Suprapubic skin (tissue), 4 donors: ENCODE measurements at regions not wholly inside any gene's neighbourhood (a gene's known extent, or its start where the extent isn't known, plus 50 kb on each side); places are given as distances from the start of the nearest gene placed in this dataset.

ENCODE experiments used
- CTCF ChIP-seq, 2 donors: fragments of 200-600 bp in 1 of 2; fragments of 450-650 bp in 1 of 2; sonication (generic) in 1 of 2; IDR thresholded peaks; one replicate each; pipeline ENCODE4 v1.5.1; 2016 to 2019; ENCODE audit warnings: antibody characterized with exemption in 2 of 2, mild to moderate bottlenecking in 1 of 2, moderate library complexity in 1 of 2
- EP300 ChIP-seq: sonication (generic); formaldehyde crosslinking; IDR thresholded peaks from one replicate; pipeline ENCODE4 v1.6.1; 2017; ENCODE audit warnings: antibody characterized with exemption
- POLR2A ChIP-seq, 2 donors: fragments of 450-650 bp; IDR thresholded peaks; one replicate each; pipeline ENCODE4 v1.6.1; 2017; ENCODE audit warnings: antibody characterized with exemption in 2 of 2, mild to moderate bottlenecking in 2 of 2, moderate library complexity in 2 of 2
- POLR2AphosphoS5 ChIP-seq, 3 donors: sonication (generic); formaldehyde crosslinking; IDR thresholded peaks; one replicate each; pipeline ENCODE4 v1.6.1; 2017; ENCODE audit warnings: antibody characterized with exemption in 3 of 3

- TF ChIP-seq CTCF (IDR thresholded peaks at IDR 0.05): no peak
- no peak for TF ChIP-seq EP300
- no peak for TF ChIP-seq POLR2AphosphoS5 (IDR thresholded peaks at IDR 0.05)
- TF ChIP-seq POLR2A (IDR thresholded peaks at IDR 0.05): no peak
Observed at GRCh38 chr6:126118058-126118755, 131.9 kb downstream of the TRMT11 start.
